Uterus (tissue), 2 donors: ENCODE measurements at regions not wholly inside any gene's neighbourhood (a gene's known extent, or its start where the extent isn't known, plus 50 kb on each side); places are given as distances from the start of the nearest gene placed in this dataset.

Source experiments
- CTCF ChIP-seq, 4 experiments: fragments of 200-600 bp in 2 of 4; fragments of 450-650 bp in 2 of 4; sonication (generic) in 2 of 4; IDR thresholded peaks; one replicate each; pipeline ENCODE4 v1.5.1; 2016 to 2019; ENCODE audit warnings: antibody characterized with exemption in 4 of 4, mild to moderate bottlenecking in 2 of 4, moderate library complexity in 1 of 4
- POLR2A ChIP-seq, 2 donors: fragments of 450-650 bp; IDR thresholded peaks; one replicate each; pipeline ENCODE4 v1.6.1; 2016; ENCODE audit warnings: antibody characterized with exemption in 2 of 2, mild to moderate bottlenecking in 1 of 2, moderate library complexity in 1 of 2

GRCh38 chr3:26312816-26313215 is 309.8 kb upstream of the LRRC3B start:
- no peak for TF ChIP-seq CTCF (IDR thresholded peaks at IDR 0.05)
- no peak for TF ChIP-seq POLR2A (IDR thresholded peaks at IDR 0.05)
